ENCODE measurements at regions not wholly inside any gene's neighbourhood (a gene's known extent, or its start where the extent isn't known, plus 50 kb on each side); places are given as distances from the start of the nearest gene placed in this dataset.
"Not testable (repeated sequence)": the region's sequence is repeated elsewhere in the genome, so short reads cannot be mapped to it uniquely, and the experiment has no call there.

GRCh38 chr2:199042660-199043379 is 414.9 kb downstream of the SATB2 start:
- Mint-ChIP-seq H3K36me3 (no peaks in the 10 kb centered on the region), H3K9me3 (ENCODE audit: low read depth) (no peaks in the 10 kb centered on the region), H3K27ac (no peak overlapping the region), H3K4me1 (no peaks in the 10 kb centered on the region), H3K4me3 (no peak overlapping the region), H3K27me3 (no peaks in the 10 kb centered on the region)
- DNase-seq (no peak), ATAC-seq (no peak)
- CTCF ChIA-PET = no interaction called here

- CTCF ChIA-PET = no interaction called here
- H3K4me3 Mint-ChIP-seq = no peak overlapping the region
- no peaks in the 10 kb centered on the region for H3K4me1 Mint-ChIP-seq
- no peak overlapping the region for H3K27ac Mint-ChIP-seq
- H3K9me3 Mint-ChIP-seq (ENCODE audit: low read depth) = no peaks in the 10 kb centered on the region
- H3K27me3 Mint-ChIP-seq = no peaks in the 10 kb centered on the region
- DNase-seq (no peak), ATAC-seq (no peak)
- H3K36me3 Mint-ChIP-seq = no peaks in the 10 kb centered on the region
Observed at GRCh38 chr2:199040522-199040921, 417.2 kb downstream of the SATB2 start.

GRCh38 chr2:199033761-199034160 is 424.0 kb downstream of the SATB2 start:
- H3K27me3 Mint-ChIP-seq; H3K36me3 Mint-ChIP-seq; ATAC-seq; H3K27ac Mint-ChIP-seq; H3K9me3 Mint-ChIP-seq (ENCODE audit: low read depth); H3K4me3 Mint-ChIP-seq; H3K4me1 Mint-ChIP-seq; DNase-seq; CTCF ChIA-PET: not testable (repeated sequence)

- CTCF ChIA-PET = no interaction called here
- no peaks in the 10 kb centered on the region for H3K4me1 Mint-ChIP-seq
- DNase-seq (no peak), ATAC-seq (no peak)
- peaks cover 2% of the 10 kb centered on the region for H3K9me3 Mint-ChIP-seq (ENCODE audit: low read depth)
- H3K27ac Mint-ChIP-seq = no peak overlapping the region
- no peaks in the 10 kb centered on the region for H3K36me3 Mint-ChIP-seq
- H3K4me3 Mint-ChIP-seq = no peak overlapping the region
- H3K27me3 Mint-ChIP-seq = no peaks in the 10 kb centered on the region
Observed at GRCh38 chr2:199025146-199025545, 432.6 kb downstream of the SATB2 start.

- no peaks in the 10 kb centered on the region for H3K27me3 Mint-ChIP-seq
- DNase-seq (no peak), ATAC-seq (no peak)
- H3K4me1 Mint-ChIP-seq = no peaks in the 10 kb centered on the region
- H3K27ac Mint-ChIP-seq = no peak overlapping the region
- no peaks in the 10 kb centered on the region for H3K36me3 Mint-ChIP-seq
- CTCF ChIA-PET = no interaction called here
- H3K4me3 Mint-ChIP-seq = no peak overlapping the region
- H3K9me3 Mint-ChIP-seq (ENCODE audit: low read depth) = no peaks in the 10 kb centered on the region
Observed at GRCh38 chr2:199024224-199024623, 433.5 kb downstream of the SATB2 start.

GRCh38 chr2:199019898-199020507 is 437.7 kb downstream of the SATB2 start:
- Mint-ChIP-seq H3K4me1 (no peaks in the 10 kb centered on the region), H3K36me3 (no peaks in the 10 kb centered on the region), H3K9me3 (ENCODE audit: low read depth) (no peaks in the 10 kb centered on the region), H3K4me3 (no peak overlapping the region), H3K27me3 (no peaks in the 10 kb centered on the region), H3K27ac (no peak overlapping the region)
- DNase-seq = no peak
- CTCF ChIA-PET = no interaction called here
- ATAC-seq = no peak

GRCh38 chr2:199018826-199019225 is 438.9 kb downstream of the SATB2 start:
- CTCF ChIA-PET = no interaction called here

GRCh38 chr2:199015072-199015471 is 442.7 kb downstream of the SATB2 start:
- Mint-ChIP-seq H3K4me3 (no peak overlapping the region), H3K27me3 (no peaks in the 10 kb centered on the region), H3K9me3 (ENCODE audit: low read depth) (no peaks in the 10 kb centered on the region), H3K27ac (no peak overlapping the region), H3K4me1 (no peaks in the 10 kb centered on the region), H3K36me3 (no peaks in the 10 kb centered on the region)
- CTCF ChIA-PET = no interaction called here
- no peak for DNase-seq
- no peak for ATAC-seq

More at GRCh38 chr2:199018826-199019225, 438.9 kb downstream of the SATB2 start:
- no peaks in the 10 kb centered on the region for H3K36me3 Mint-ChIP-seq
- ATAC-seq (no peak), DNase-seq (no peak)
- no peak overlapping the region for H3K27ac Mint-ChIP-seq
- no peaks in the 10 kb centered on the region for H3K4me1 Mint-ChIP-seq
- H3K27me3 Mint-ChIP-seq = no peaks in the 10 kb centered on the region
- H3K4me3 Mint-ChIP-seq = no peak overlapping the region
- H3K9me3 Mint-ChIP-seq (ENCODE audit: low read depth) = no peaks in the 10 kb centered on the region

GRCh38 chr2:199014226-199014625 is 443.5 kb downstream of the SATB2 start:
- no peaks in the 10 kb centered on the region for H3K9me3 Mint-ChIP-seq (ENCODE audit: low read depth)
- CTCF ChIA-PET = no interaction called here
- ATAC-seq (no peak), DNase-seq (no peak)
- no peaks in the 10 kb centered on the region for H3K27me3 Mint-ChIP-seq
- no peaks in the 10 kb centered on the region for H3K36me3 Mint-ChIP-seq
- H3K4me3 Mint-ChIP-seq = no peak overlapping the region
- no peaks in the 10 kb centered on the region for H3K4me1 Mint-ChIP-seq
- no peak overlapping the region for H3K27ac Mint-ChIP-seq

GRCh38 chr2:199011908-199012307 is 445.8 kb downstream of the SATB2 start:
- H3K4me3 Mint-ChIP-seq = no peak overlapping the region
- CTCF ChIA-PET = no interaction called here
- H3K36me3 Mint-ChIP-seq = no peaks in the 10 kb centered on the region
- ATAC-seq (no peak), DNase-seq (no peak)
- H3K27ac Mint-ChIP-seq = no peak overlapping the region
- no peaks in the 10 kb centered on the region for H3K9me3 Mint-ChIP-seq (ENCODE audit: low read depth)
- H3K27me3 Mint-ChIP-seq = no peaks in the 10 kb centered on the region
- H3K4me1 Mint-ChIP-seq = no peaks in the 10 kb centered on the region

GRCh38 chr2:198994678-198995077 is 463.1 kb downstream of the SATB2 start:
- Mint-ChIP-seq H3K4me3 (no peak overlapping the region), H3K27me3 (no peaks in the 10 kb centered on the region), H3K27ac (no peak overlapping the region), H3K4me1 (no peaks in the 10 kb centered on the region), H3K9me3 (ENCODE audit: low read depth) (no peaks in the 10 kb centered on the region), H3K36me3 (no peaks in the 10 kb centered on the region)
- DNase-seq (no peak), ATAC-seq (no peak)
- CTCF ChIA-PET = no interaction called here

GRCh38 chr2:198991431-198991830 is 466.3 kb downstream of the SATB2 start:
- Mint-ChIP-seq H3K27ac (no peak overlapping the region), H3K4me1 (no peaks in the 10 kb centered on the region), H3K9me3 (ENCODE audit: low read depth) (peaks cover 2% of the 10 kb centered on the region), H3K27me3 (no peaks in the 10 kb centered on the region), H3K36me3 (no peaks in the 10 kb centered on the region), H3K4me3 (no peak overlapping the region)
- CTCF ChIA-PET = no interaction called here
- ATAC-seq = no peak
- DNase-seq = no peak

GRCh38 chr2:198975779-198976178 is 482.0 kb downstream of the SATB2 start:
- no peaks in the 10 kb centered on the region for H3K27me3 Mint-ChIP-seq
- CTCF ChIA-PET = no interaction called here
- no peak overlapping the region for H3K27ac Mint-ChIP-seq
- no peaks in the 10 kb centered on the region for H3K4me1 Mint-ChIP-seq
- H3K4me3 Mint-ChIP-seq = no peak overlapping the region
- H3K9me3 Mint-ChIP-seq (ENCODE audit: low read depth) = peaks cover 4% of the 10 kb centered on the region
- no peaks in the 10 kb centered on the region for H3K36me3 Mint-ChIP-seq
- DNase-seq (no peak), ATAC-seq (no peak)

- Mint-ChIP-seq H3K27me3 (no peaks in the 10 kb centered on the region), H3K27ac (no peak overlapping the region), H3K9me3 (ENCODE audit: low read depth) (peaks cover 4% of the 10 kb centered on the region), H3K36me3 (no peaks in the 10 kb centered on the region), H3K4me1 (no peaks in the 10 kb centered on the region), H3K4me3 (no peak overlapping the region)
- ATAC-seq (no peak), DNase-seq (no peak)
- CTCF ChIA-PET = no interaction called here
Observed at GRCh38 chr2:198973785-198974184, 484.0 kb downstream of the SATB2 start.
